Left lung (tissue), 4 donors: ENCODE measurements at regions not wholly inside any gene's neighbourhood (a gene's known extent, or its start where the extent isn't known, plus 50 kb on each side); places are given as distances from the start of the nearest gene placed in this dataset.

Experiments
- ATAC-seq: fragments of 200-7000 bp; cut with Tn5 transposase; one replicate; pipeline ENCODE4 v1.9.1; 2020; ENCODE audit warnings: moderate library complexity
- DNase-seq, 4 donors: peaks; one replicate each; pipeline ENCODE4 v3.0.0-alpha.2; 2013 to 2020
- H3K27ac ChIP-seq, 2 donors: fragments of 200-600 bp; sonication (generic) in 1 of 2; one replicate each; pipeline versions ENCODE4 v1.5.0 to v1.8.0; 2020 to 2021
- H3K27me3 ChIP-seq, 2 donors: fragments of 200-600 bp; sonication (generic) in 1 of 2; one replicate each; pipeline versions ENCODE4 v1.5.0 to v1.8.0; 2020 to 2021
- H3K36me3 ChIP-seq, 2 donors: fragments of 200-600 bp; sonication (generic) in 1 of 2; one replicate each; pipeline versions ENCODE4 v1.5.0 to v1.8.0; 2020 to 2021
- H3K4me1 ChIP-seq, 2 donors: fragments of 200-600 bp; one replicate each; pipeline ENCODE4 v1.8.0; 2021
- H3K4me3 ChIP-seq, 2 donors: fragments of 200-600 bp; sonication (generic) in 1 of 2; one replicate each; pipeline versions ENCODE4 v1.5.0 to v1.8.0; 2020 to 2021; ENCODE audit warnings: mild to moderate bottlenecking in 1 of 2
- H3K9me3 ChIP-seq, 2 donors: fragments of 200-600 bp; sonication (generic) in 1 of 2; one replicate each; pipeline versions ENCODE4 v1.5.0 to v1.8.0; 2020 to 2021
- CTCF ChIP-seq, 2 donors: fragments of 200-600 bp; sonication (generic) in 1 of 2; IDR thresholded peaks; one replicate each; pipeline versions ENCODE4 v1.5.0 to v1.8.0; 2021; ENCODE audit warnings: antibody characterized with exemption in 2 of 2
- intact Hi-C, 2 donors: fragments of 100-400 bp; cut with DNase I; formaldehyde crosslinking; loops; one replicate each; pipeline versions ENCODE4 v1.11.2 to v1.14.2; 2022
- donor health status: DM: no; HTN: yes; CAD: no.
- donor health status: DM: no; HTN: no; CAD: no.

- Histone ChIP-seq H3K27me3 (no peaks in the 10 kb centered on the region), H3K4me1 (no peaks in the 10 kb centered on the region), H3K36me3 (no peaks in the 10 kb centered on the region), H3K9me3 (no peaks in the 10 kb centered on the region), H3K4me3 (no peak overlapping the region), H3K27ac (no peak overlapping the region)
- intact Hi-C loops = no loop called here
- TF ChIP-seq CTCF (IDR thresholded peaks at IDR 0.05) = no peak
- DNase-seq (peak in 1 of 4 donors; percentile 51), ATAC-seq (no peak)
Measured at GRCh38 chr1:228871314-228872061, 136.2 kb downstream of the RHOU start.

- no peaks in the 10 kb centered on the region for H3K9me3 ChIP-seq
- no peaks in the 10 kb centered on the region for H3K4me1 ChIP-seq
- DNase-seq = no peak
- H3K27ac ChIP-seq = no peak overlapping the region
- no peak for ATAC-seq
- no peaks in the 10 kb centered on the region for H3K36me3 ChIP-seq
- no peaks in the 10 kb centered on the region for H3K27me3 ChIP-seq
- intact Hi-C loops = no loop called here
- H3K4me3 ChIP-seq = no peak overlapping the region
- no peak for TF ChIP-seq CTCF (IDR thresholded peaks at IDR 0.05)
Measured at GRCh38 chr1:228872080-228872479, 136.8 kb downstream of the RHOU start.

GRCh38 chr1:228873709-228874108, 138.4 kb downstream of the RHOU start:
- ATAC-seq (no peak), DNase-seq (no peak)
- no peaks in the 10 kb centered on the region for H3K27me3 ChIP-seq
- no peak overlapping the region for H3K4me3 ChIP-seq
- no peak for TF ChIP-seq CTCF (IDR thresholded peaks at IDR 0.05)
- H3K27ac ChIP-seq = no peak overlapping the region
- no peaks in the 10 kb centered on the region for H3K36me3 ChIP-seq
- H3K4me1 ChIP-seq = no peaks in the 10 kb centered on the region
- H3K9me3 ChIP-seq = no peaks in the 10 kb centered on the region
- intact Hi-C loops = no loop called here

GRCh38 chr1:228875741-228876140, 140.5 kb downstream of the RHOU start:
- no peak for TF ChIP-seq CTCF (IDR thresholded peaks at IDR 0.05)
- H3K9me3 ChIP-seq = no peaks in the 10 kb centered on the region
- no peaks in the 10 kb centered on the region for H3K27me3 ChIP-seq
- DNase-seq (peak in 1 of 4 donors; percentile 57), ATAC-seq (peak; percentile 22)
- intact Hi-C loops = no loop called here
- no peak overlapping the region for H3K27ac ChIP-seq
- no peaks in the 10 kb centered on the region for H3K36me3 ChIP-seq
- no peaks in the 10 kb centered on the region for H3K4me1 ChIP-seq
- H3K4me3 ChIP-seq = no peak overlapping the region

GRCh38 chr1:228876187-228876586, 140.9 kb downstream of the RHOU start:
- no peak overlapping the region for H3K27ac ChIP-seq
- ATAC-seq = no peak
- no peaks in the 10 kb centered on the region for H3K4me1 ChIP-seq
- no peaks in the 10 kb centered on the region for H3K36me3 ChIP-seq
- no peak overlapping the region for H3K4me3 ChIP-seq
- no peaks in the 10 kb centered on the region for H3K9me3 ChIP-seq
- H3K27me3 ChIP-seq = no peaks in the 10 kb centered on the region
- no peak for TF ChIP-seq CTCF (IDR thresholded peaks at IDR 0.05)
- intact Hi-C loops = no loop called here
- no peak for DNase-seq
